ENCODE measurements at regions not wholly inside any gene's neighbourhood (a gene's known extent, or its start where the extent isn't known, plus 50 kb on each side); places are given as distances from the start of the nearest gene placed in this dataset.

GRCh38 chrX:96403446-96403845 is 281.2 kb upstream of the DIAPH2 start:
- TF ChIP-seq POLR2AphosphoS5 (IDR thresholded peaks at IDR 0.05; ENCODE audit: borderline replicate concordance, low read depth, low read length) (no peak), FOXP2 (optimal IDR thresholded peaks at IDR 0.05; ENCODE audit: control extremely low read depth, extremely low read length, insufficient read depth) (no peak)
